ENCODE measurements at regions not wholly inside any gene's neighbourhood (a gene's known extent, or its start where the extent isn't known, plus 50 kb on each side); places are given as distances from the start of the nearest gene placed in this dataset.

GRCh38 chr10:2676455-2676854 is 390.9 kb upstream of the PFKP start:
- TF ChIP-seq CTCF (IDR thresholded peaks at IDR 0.05) (no peak), POLR2A (IDR thresholded peaks at IDR 0.05) (no peak)
